Keratinocyte (primary cell): ENCODE measurements at regions not wholly inside any gene's neighbourhood (a gene's known extent, or its start where the extent isn't known, plus 50 kb on each side); places are given as distances from the start of the nearest gene placed in this dataset.

Experiments
- EZH2 ChIP-seq: IDR thresholded peaks from one replicate; pipeline ENCODE4 v1.6.1; 2012; ENCODE audit warnings: inconsistent platforms, mild to moderate bottlenecking, low read length, moderate library complexity
- TF ChIP-seq, protein P1 (sequence below), 3 experiments: IDR thresholded peaks in 1 of 3; conservative IDR thresholded peaks in 1 of 3; optimal IDR thresholded peaks in 1 of 3; 2 replicates in 2 of 3; 3 replicates in 1 of 3; pipeline versions ENCODE3 to v1.5.1; 2011; ENCODE audit warnings: low read length in 3 of 3, mild to moderate bottlenecking in 3 of 3, moderate library complexity in 2 of 3, control low read depth in 1 of 3, inconsistent platforms in 1 of 3; ENCODE audit not compliant: insufficient read depth in 2 of 3; ENCODE audit errors: extremely low read depth in 1 of 3

DNA sequence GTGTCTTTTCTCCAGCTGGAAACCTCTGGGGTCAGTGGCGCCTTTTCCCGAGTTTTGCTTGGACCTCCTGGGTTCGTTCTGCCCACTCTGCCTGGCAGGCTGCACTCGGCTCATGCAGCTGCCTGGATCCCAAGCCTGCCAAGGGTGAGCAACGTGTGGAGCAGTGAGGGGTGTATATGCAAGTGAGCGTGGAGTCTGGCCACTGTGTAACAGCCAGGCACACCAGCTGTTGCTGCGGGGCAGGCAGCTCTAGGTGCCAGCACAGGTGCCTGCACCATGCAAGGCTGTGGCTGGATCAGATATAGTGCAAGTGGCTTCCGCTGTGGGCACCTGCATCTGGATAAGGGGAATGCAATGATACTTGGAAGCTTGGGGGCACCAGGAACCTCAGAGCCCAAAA, 699.4 kb downstream of the SLITRK1 start:
- TF ChIP-seq, protein P1, sequence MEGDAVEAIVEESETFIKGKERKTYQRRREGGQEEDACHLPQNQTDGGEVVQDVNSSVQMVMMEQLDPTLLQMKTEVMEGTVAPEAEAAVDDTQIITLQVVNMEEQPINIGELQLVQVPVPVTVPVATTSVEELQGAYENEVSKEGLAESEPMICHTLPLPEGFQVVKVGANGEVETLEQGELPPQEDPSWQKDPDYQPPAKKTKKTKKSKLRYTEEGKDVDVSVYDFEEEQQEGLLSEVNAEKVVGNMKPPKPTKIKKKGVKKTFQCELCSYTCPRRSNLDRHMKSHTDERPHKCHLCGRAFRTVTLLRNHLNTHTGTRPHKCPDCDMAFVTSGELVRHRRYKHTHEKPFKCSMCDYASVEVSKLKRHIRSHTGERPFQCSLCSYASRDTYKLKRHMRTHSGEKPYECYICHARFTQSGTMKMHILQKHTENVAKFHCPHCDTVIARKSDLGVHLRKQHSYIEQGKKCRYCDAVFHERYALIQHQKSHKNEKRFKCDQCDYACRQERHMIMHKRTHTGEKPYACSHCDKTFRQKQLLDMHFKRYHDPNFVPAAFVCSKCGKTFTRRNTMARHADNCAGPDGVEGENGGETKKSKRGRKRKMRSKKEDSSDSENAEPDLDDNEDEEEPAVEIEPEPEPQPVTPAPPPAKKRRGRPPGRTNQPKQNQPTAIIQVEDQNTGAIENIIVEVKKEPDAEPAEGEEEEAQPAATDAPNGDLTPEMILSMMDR (optimal IDR thresholded peaks at IDR 0.05 in 1 of 3, IDR thresholded peaks at IDR 0.05 in 1 of 3, conservative IDR thresholded peaks at IDR 0.05 in 1 of 3; ENCODE audit: extremely low read depth in 1 of 3, insufficient read depth in 2 of 3, low read length in 3 of 3): no peak
- no peak for TF ChIP-seq EZH2
